HUES6 (cell line): ENCODE measurements at regions not wholly inside any gene's neighbourhood (a gene's known extent, or its start where the extent isn't known, plus 50 kb on each side); places are given as distances from the start of the nearest gene placed in this dataset.

Experiments used
- H3K27ac ChIP-seq: 2 replicates; pipeline ENCODE4 v1.7.0; 2013; ENCODE audit warnings: low read depth, mild to moderate bottlenecking, low read length, inconsistent platforms
- H3K27me3 ChIP-seq: 2 replicates; pipeline ENCODE4 v1.6.1; 2013; ENCODE audit warnings: low read length; ENCODE audit not compliant: control insufficient read depth, insufficient read depth
- H3K36me3 ChIP-seq: 2 replicates; pipeline ENCODE4 v1.6.1; 2013; ENCODE audit warnings: low read length; ENCODE audit not compliant: control insufficient read depth, insufficient read depth
- H3K4me1 ChIP-seq: 2 replicates; pipeline ENCODE4 v1.6.1; 2013; ENCODE audit warnings: low read length; ENCODE audit not compliant: control insufficient read depth, insufficient read depth
- H3K4me3 ChIP-seq: 2 replicates; pipeline ENCODE4 v1.5.1; 2013; ENCODE audit warnings: low read depth, low read length
- H3K9ac ChIP-seq: one replicate; pipeline ENCODE4 v1.6.1; 2013; ENCODE audit warnings: mild to moderate bottlenecking, low read length
- H3K9me3 ChIP-seq: 2 replicates; pipeline ENCODE4 v1.6.1; 2013; ENCODE audit warnings: low read depth, low read length; ENCODE audit not compliant: control insufficient read depth, insufficient read depth

GRCh38 chr3:124496061-124496460 lies 234.2 kb upstream of the UMPS start:
- Histone ChIP-seq H3K27me3 (no peaks in the 10 kb centered on the region), H3K4me1 (peaks cover 8% of the 10 kb centered on the region; the same call in 1 of the 2 replicates)

GRCh38 chr3:124497487-124497886 lies 232.8 kb upstream of the UMPS start:
- Histone ChIP-seq H3K4me1 (peaks cover 8% of the 10 kb centered on the region; the same call in 1 of the 2 replicates), H3K27me3 (no peaks in the 10 kb centered on the region), H3K36me3 (no peaks in the 10 kb centered on the region), H3K9me3 (no peaks in the 10 kb centered on the region), H3K4me3 (no peak overlapping the region), H3K9ac (no peak overlapping the region), H3K27ac (no peak overlapping the region)

More at GRCh38 chr3:124496061-124496460, 234.2 kb upstream of the UMPS start:
- Histone ChIP-seq H3K4me3 (no peak overlapping the region), H3K9me3 (no peaks in the 10 kb centered on the region), H3K27ac (no peak overlapping the region), H3K9ac (no peak overlapping the region), H3K36me3 (no peaks in the 10 kb centered on the region)

GRCh38 chr3:124498891-124499290 lies 231.4 kb upstream of the UMPS start:
- Histone ChIP-seq H3K4me1 (no peaks in the 10 kb centered on the region), H3K36me3 (no peaks in the 10 kb centered on the region), H3K9me3 (no peaks in the 10 kb centered on the region), H3K9ac (no peak overlapping the region), H3K27ac (no peak overlapping the region), H3K27me3 (no peaks in the 10 kb centered on the region), H3K4me3 (no peak overlapping the region)

GRCh38 chr3:124504332-124505059 lies 225.8 kb upstream of the UMPS start:
- no peaks in the 10 kb centered on the region for H3K36me3 ChIP-seq
- H3K4me1 ChIP-seq: no peaks in the 10 kb centered on the region
- H3K4me3 ChIP-seq: no peak overlapping the region
- H3K27ac ChIP-seq: no peak overlapping the region
- no peak overlapping the region for H3K9ac ChIP-seq
- H3K27me3 ChIP-seq: no peaks in the 10 kb centered on the region
- H3K9me3 ChIP-seq: no peaks in the 10 kb centered on the region

GRCh38 chr3:124509884-124510283 lies 220.4 kb upstream of the UMPS start:
- Histone ChIP-seq H3K27ac (no peak overlapping the region), H3K36me3 (no peaks in the 10 kb centered on the region), H3K9me3 (no peaks in the 10 kb centered on the region), H3K4me1 (peaks cover 13% of the 10 kb centered on the region), H3K4me3 (no peak overlapping the region), H3K27me3 (no peaks in the 10 kb centered on the region), H3K9ac (no peak overlapping the region)

GRCh38 chr3:124510290-124510689 lies 220.0 kb upstream of the UMPS start:
- Histone ChIP-seq H3K27me3 (no peaks in the 10 kb centered on the region), H3K27ac (no peak overlapping the region), H3K9ac (no peak overlapping the region), H3K4me1 (peaks cover 13% of the 10 kb centered on the region), H3K36me3 (no peaks in the 10 kb centered on the region), H3K9me3 (no peaks in the 10 kb centered on the region), H3K4me3 (no peak overlapping the region)

GRCh38 chr3:124512881-124513609 lies 217.2 kb upstream of the UMPS start:
- Histone ChIP-seq H3K36me3 (no peaks in the 10 kb centered on the region), H3K9ac (peak overlapping the region; percentile 22), H3K9me3 (no peaks in the 10 kb centered on the region), H3K27ac (no peak overlapping the region), H3K27me3 (no peaks in the 10 kb centered on the region), H3K4me1 (peaks cover 13% of the 10 kb centered on the region), H3K4me3 (no peak overlapping the region; the same call in 1 of the 2 replicates)

- H3K27ac ChIP-seq: no peak overlapping the region
- no peaks in the 10 kb centered on the region for H3K36me3 ChIP-seq
- H3K9ac ChIP-seq: no peak overlapping the region
- no peaks in the 10 kb centered on the region for H3K27me3 ChIP-seq
- no peak overlapping the region for H3K4me3 ChIP-seq
- peaks cover 13% of the 10 kb centered on the region for H3K4me1 ChIP-seq
- H3K9me3 ChIP-seq: no peaks in the 10 kb centered on the region
These were observed 216.6 kb upstream of the UMPS start for GRCh38 chr3:124513610-124513997.

GRCh38 chr3:124514683-124515082 lies 215.6 kb upstream of the UMPS start:
- Histone ChIP-seq H3K9ac (no peak overlapping the region), H3K4me1 (peaks cover 16% of the 10 kb centered on the region), H3K36me3 (no peaks in the 10 kb centered on the region), H3K27ac (no peak overlapping the region), H3K27me3 (no peaks in the 10 kb centered on the region), H3K4me3 (no peak overlapping the region), H3K9me3 (no peaks in the 10 kb centered on the region)

- Histone ChIP-seq H3K4me1 (peaks cover 28% of the 10 kb centered on the region), H3K36me3 (no peaks in the 10 kb centered on the region), H3K27me3 (no peaks in the 10 kb centered on the region), H3K27ac (no peak overlapping the region), H3K9ac (no peak overlapping the region), H3K9me3 (no peaks in the 10 kb centered on the region), H3K4me3 (no peak overlapping the region)
These were observed 213.9 kb upstream of the UMPS start for GRCh38 chr3:124516333-124516732.

GRCh38 chr3:124517306-124517705 lies 212.9 kb upstream of the UMPS start:
- H3K9me3 ChIP-seq: no peaks in the 10 kb centered on the region
- no peak overlapping the region for H3K9ac ChIP-seq
- no peaks in the 10 kb centered on the region for H3K27me3 ChIP-seq
- no peak overlapping the region for H3K27ac ChIP-seq
- peaks cover 28% of the 10 kb centered on the region for H3K4me1 ChIP-seq
- H3K4me3 ChIP-seq: no peak overlapping the region
- no peaks in the 10 kb centered on the region for H3K36me3 ChIP-seq
